GM12891 (cell line): ENCODE measurements at regions not wholly inside any gene's neighbourhood (a gene's known extent, or its start where the extent isn't known, plus 50 kb on each side); places are given as distances from the start of the nearest gene placed in this dataset.

Experiments
- PAX5 ChIP-seq: IDR thresholded peaks from 2 replicates; pipeline ENCODE4 v1.6.1; 2011; ENCODE audit warnings: low read length, moderate library complexity, mild to moderate bottlenecking; ENCODE audit not compliant: insufficient read depth, severe bottlenecking
- POLR2A ChIP-seq: IDR thresholded peaks from 2 replicates; pipeline ENCODE4 v1.6.1; 2011; ENCODE audit warnings: low read depth, low read length, control low read depth
- POLR2AphosphoS5 ChIP-seq: IDR thresholded peaks from 2 replicates; pipeline ENCODE4 v1.6.1; 2011; ENCODE audit warnings: low read depth, low read length, control low read depth
- TAF1 ChIP-seq: IDR thresholded peaks from 2 replicates; pipeline ENCODE4 v1.6.1; 2011; ENCODE audit warnings: low read depth, low read length, control low read depth

DNA sequence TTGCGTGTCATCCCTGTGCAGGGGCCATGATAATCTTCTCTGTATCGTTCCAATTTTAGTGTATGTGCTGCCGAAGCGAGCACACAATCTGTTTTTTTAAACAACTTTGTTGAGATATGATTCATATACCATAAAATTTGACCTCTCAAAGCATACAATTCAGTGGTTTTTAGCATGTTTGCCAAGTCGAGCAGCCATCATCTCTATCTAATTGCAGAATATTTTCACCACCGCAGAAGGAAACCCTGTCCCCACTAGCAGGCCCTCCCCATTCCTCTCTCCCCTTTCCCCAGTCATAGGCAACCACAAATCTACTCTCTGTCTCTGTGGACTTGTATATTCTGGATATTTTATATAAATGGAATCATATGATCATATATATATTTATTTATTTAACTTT lies 78.7 kb upstream of the TINAGL1 start:
- TF ChIP-seq POLR2AphosphoS5 = no peak
- TF ChIP-seq POLR2A = no peak
- no peak for TF ChIP-seq TAF1
- no peak for TF ChIP-seq PAX5
